ENCODE measurements at regions not wholly inside any gene's neighbourhood (a gene's known extent, or its start where the extent isn't known, plus 50 kb on each side); places are given as distances from the start of the nearest gene placed in this dataset.

DNA sequence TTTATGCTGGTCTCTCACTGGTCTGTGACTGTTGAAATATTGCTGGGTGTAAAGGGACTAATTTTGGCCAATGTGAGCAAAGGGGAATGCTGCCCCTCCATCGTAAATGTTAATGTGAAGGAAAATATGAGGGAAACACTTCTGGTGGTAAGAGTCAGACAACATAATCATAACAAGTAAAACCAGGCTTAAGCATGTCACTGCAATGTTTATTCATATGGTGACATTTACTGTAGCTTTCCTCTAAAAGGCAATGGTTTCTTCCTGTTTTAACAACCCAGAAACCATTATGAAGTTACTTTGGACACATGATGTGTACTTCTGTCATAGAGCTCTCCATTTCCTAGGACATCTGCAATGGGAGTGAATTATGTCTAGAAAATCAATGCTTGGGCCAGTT, 358.0 kb downstream of the LMO4 start:
- no peak for DNase-seq (ENCODE audit: low read depth in 1 of 2, low spot score in 1 of 2)
- no peak overlapping the region for H3K4me3 ChIP-seq (replicated peaks; ENCODE audit: insufficient read depth, low read length)
- H3K27me3 ChIP-seq (ENCODE audit: insufficient read depth, poor library complexity, severe bottlenecking), result peaks cover 2% of the 10 kb centered on the region
- H3K27ac ChIP-seq (replicated peaks), result no peak overlapping the region
- TF ChIP-seq GABPA (IDR thresholded peaks at IDR 0.05; ENCODE audit: low read depth), result no peak
- no peak for TF ChIP-seq SPI1 (IDR thresholded peaks at IDR 0.05; ENCODE audit: borderline replicate concordance, low read depth)
- no peak for TF ChIP-seq REST (IDR thresholded peaks at IDR 0.05; ENCODE audit: insufficient replicate concordance, low read depth)
- TF ChIP-seq POLR2AphosphoS5 (IDR thresholded peaks at IDR 0.05; ENCODE audit: low read depth), result no peak
- TF ChIP-seq, protein P1, sequence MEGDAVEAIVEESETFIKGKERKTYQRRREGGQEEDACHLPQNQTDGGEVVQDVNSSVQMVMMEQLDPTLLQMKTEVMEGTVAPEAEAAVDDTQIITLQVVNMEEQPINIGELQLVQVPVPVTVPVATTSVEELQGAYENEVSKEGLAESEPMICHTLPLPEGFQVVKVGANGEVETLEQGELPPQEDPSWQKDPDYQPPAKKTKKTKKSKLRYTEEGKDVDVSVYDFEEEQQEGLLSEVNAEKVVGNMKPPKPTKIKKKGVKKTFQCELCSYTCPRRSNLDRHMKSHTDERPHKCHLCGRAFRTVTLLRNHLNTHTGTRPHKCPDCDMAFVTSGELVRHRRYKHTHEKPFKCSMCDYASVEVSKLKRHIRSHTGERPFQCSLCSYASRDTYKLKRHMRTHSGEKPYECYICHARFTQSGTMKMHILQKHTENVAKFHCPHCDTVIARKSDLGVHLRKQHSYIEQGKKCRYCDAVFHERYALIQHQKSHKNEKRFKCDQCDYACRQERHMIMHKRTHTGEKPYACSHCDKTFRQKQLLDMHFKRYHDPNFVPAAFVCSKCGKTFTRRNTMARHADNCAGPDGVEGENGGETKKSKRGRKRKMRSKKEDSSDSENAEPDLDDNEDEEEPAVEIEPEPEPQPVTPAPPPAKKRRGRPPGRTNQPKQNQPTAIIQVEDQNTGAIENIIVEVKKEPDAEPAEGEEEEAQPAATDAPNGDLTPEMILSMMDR (IDR thresholded peaks at IDR 0.05; ENCODE audit: insufficient read depth, low read length), result no peak

DNA sequence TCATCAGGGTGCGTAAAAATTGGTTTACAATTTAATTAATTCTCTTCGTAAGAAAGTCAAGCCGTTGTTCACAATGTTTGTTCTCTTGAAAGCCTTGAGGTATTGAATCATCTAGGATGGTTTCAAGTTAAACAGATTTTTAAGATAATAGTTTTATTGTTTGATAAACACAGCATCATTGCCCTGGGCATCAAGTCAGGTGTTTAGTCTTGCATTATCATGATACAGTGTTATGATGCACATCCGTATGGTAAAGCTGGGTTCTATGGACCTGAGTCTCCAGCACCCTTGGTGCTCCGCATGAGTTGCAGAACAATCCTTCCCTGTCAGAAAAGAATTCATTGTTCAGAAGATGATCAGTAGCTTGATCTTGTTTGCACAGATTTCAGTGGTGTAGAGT, 359.5 kb downstream of the LMO4 start:
- no peak for TF ChIP-seq REST (IDR thresholded peaks at IDR 0.05; ENCODE audit: insufficient replicate concordance, low read depth)
- TF ChIP-seq, protein P1 (IDR thresholded peaks at IDR 0.05; ENCODE audit: insufficient read depth, low read length), result no peak
- no peak for TF ChIP-seq GABPA (IDR thresholded peaks at IDR 0.05; ENCODE audit: low read depth)
- no peak for TF ChIP-seq SPI1 (IDR thresholded peaks at IDR 0.05; ENCODE audit: borderline replicate concordance, low read depth)
- TF ChIP-seq POLR2AphosphoS5 (IDR thresholded peaks at IDR 0.05; ENCODE audit: low read depth), result no peak
- Histone ChIP-seq H3K4me3 (replicated peaks; ENCODE audit: insufficient read depth, low read length) (no peak overlapping the region), H3K27me3 (ENCODE audit: insufficient read depth, poor library complexity, severe bottlenecking) (peaks cover 2% of the 10 kb centered on the region), H3K27ac (replicated peaks) (no peak overlapping the region)
- DNase-seq (ENCODE audit: low read depth in 1 of 2, low spot score in 1 of 2), result no peak

GRCh38 chr1:87689487-87689886, 360.8 kb downstream of the LMO4 start:
- Histone ChIP-seq H3K4me3 (replicated peaks; ENCODE audit: insufficient read depth, low read length) (no peak overlapping the region), H3K27ac (replicated peaks) (no peak overlapping the region), H3K27me3 (ENCODE audit: insufficient read depth, poor library complexity, severe bottlenecking) (peaks cover 2% of the 10 kb centered on the region)
- TF ChIP-seq GABPA (IDR thresholded peaks at IDR 0.05; ENCODE audit: low read depth) (no peak), POLR2AphosphoS5 (IDR thresholded peaks at IDR 0.05; ENCODE audit: low read depth) (no peak), REST (IDR thresholded peaks at IDR 0.05; ENCODE audit: insufficient replicate concordance, low read depth) (no peak), SPI1 (IDR thresholded peaks at IDR 0.05; ENCODE audit: borderline replicate concordance, low read depth) (no peak)
- TF ChIP-seq, protein P1 (IDR thresholded peaks at IDR 0.05; ENCODE audit: insufficient read depth, low read length), result no peak
- no peak for DNase-seq (ENCODE audit: low read depth in 1 of 2, low spot score in 1 of 2)

Data from HL-60 (cell line).